ENCODE measurements at regions not wholly inside any gene's neighbourhood (a gene's known extent, or its start where the extent isn't known, plus 50 kb on each side); places are given as distances from the start of the nearest gene placed in this dataset.

DNA sequence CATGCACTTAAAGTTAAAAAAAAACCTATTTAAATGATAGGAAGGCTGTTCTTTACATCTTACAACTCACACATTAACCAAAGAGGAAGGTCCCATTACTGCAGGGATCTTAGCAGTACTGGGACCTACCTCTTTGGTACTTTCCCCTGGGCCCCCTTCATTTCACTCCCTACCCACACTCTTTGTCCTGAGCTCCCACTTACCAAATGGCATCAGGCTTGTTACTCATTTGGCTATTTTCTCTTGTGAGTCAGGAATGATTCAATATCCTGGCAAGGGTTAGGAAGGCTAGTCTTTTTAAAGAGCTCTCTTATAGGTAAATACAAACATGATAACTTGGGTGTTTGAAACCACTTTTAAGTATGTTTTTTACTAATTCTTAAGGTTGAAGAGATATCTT lies 117.4 kb upstream of the ELL2 start (continued):
- no peak for TF ChIP-seq ZNF18 (tag by site-specific recombination; IDR thresholded peaks at IDR 0.05)
- no peak for TF ChIP-seq ZFP41 (tag by site-specific recombination; IDR thresholded peaks at IDR 0.05; ENCODE audit: borderline replicate concordance)
- TF ChIP-seq ZNF660 (tag by site-specific recombination; IDR thresholded peaks at IDR 0.05), result peak; percentile 64
- TF ChIP-seq ZNF423 (tag by site-specific recombination; IDR thresholded peaks at IDR 0.05), result no peak
- TF ChIP-seq ZNF654 (tag by site-specific recombination; IDR thresholded peaks at IDR 0.05; ENCODE audit: low read depth), result no peak
- TF ChIP-seq SCRT1 (tag by site-specific recombination; IDR thresholded peaks at IDR 0.05; ENCODE audit: borderline replicate concordance), result no peak
- TF ChIP-seq ZFP3 (tag by site-specific recombination; IDR thresholded peaks at IDR 0.05; ENCODE audit: low read depth), result no peak
- TF ChIP-seq ZFHX2 (tag by site-specific recombination; conservative IDR thresholded peaks at IDR 0.05), result peak; percentile 68
- peak; percentile 93 for TF ChIP-seq ZNF184 (tag by site-specific recombination; IDR thresholded peaks at IDR 0.05)
- TF ChIP-seq ZNF558 (tag by site-specific recombination; IDR thresholded peaks at IDR 0.05), result no peak
- no peak for TF ChIP-seq ZSCAN23 (tag by site-specific recombination; IDR thresholded peaks at IDR 0.05)
- no peak for TF ChIP-seq BCL11A (tag by site-specific recombination; IDR thresholded peaks at IDR 0.05; ENCODE audit: low read depth)
- TF ChIP-seq ZNF398 (tag by site-specific recombination; IDR thresholded peaks at IDR 0.05), result peak; percentile 58; the same call in 1 of the 2 replicates
- no peak for TF ChIP-seq SETDB1 (IDR thresholded peaks at IDR 0.05; ENCODE audit: insufficient read length, low read length)

GRCh38 chr5:96076451-96076850 lies 114.8 kb upstream of the ELL2 start:
- Histone ChIP-seq H3K4me3 (ENCODE audit: low read depth, low read length) (no peak overlapping the region), H3K9me3 (ENCODE audit: control insufficient read depth, insufficient read depth, low read depth, low read length) (no peaks in the 10 kb centered on the region), H3K4me1 (ENCODE audit: control insufficient read depth, insufficient read depth, low read length) (no peaks in the 10 kb centered on the region), H3K36me3 (ENCODE audit: control insufficient read depth in 2 of 2, insufficient read depth in 1 of 2, low read length in 2 of 2) (no peaks in the 10 kb centered on the region), H3K27ac (ENCODE audit: extremely low read depth, low read depth, low read length) (no peak overlapping the region)
- ChIA-PET CTCF (no interaction called here), POLR2A (no interaction called here)
- TF ChIP-seq BCL6B (tag by site-specific recombination; IDR thresholded peaks at IDR 0.05), result no peak

- Histone ChIP-seq H3K9me3 (ENCODE audit: control insufficient read depth, insufficient read depth, low read depth, low read length) (no peaks in the 10 kb centered on the region), H3K4me3 (ENCODE audit: low read depth, low read length) (no peak overlapping the region), H3K27ac (ENCODE audit: extremely low read depth, low read depth, low read length) (no peak overlapping the region), H3K36me3 (ENCODE audit: control insufficient read depth in 2 of 2, insufficient read depth in 1 of 2, low read length in 2 of 2) (no peaks in the 10 kb centered on the region), H3K4me1 (ENCODE audit: control insufficient read depth, insufficient read depth, low read length) (no peaks in the 10 kb centered on the region)
- TF ChIP-seq SETDB1 (IDR thresholded peaks at IDR 0.05; ENCODE audit: insufficient read length, low read length) (peak; percentile 21), TRIM28 (IDR thresholded peaks at IDR 0.05; ENCODE audit: borderline replicate concordance, low read length) (0 out of 2 replicates have a peak, but pooled peaks have one; percentile 13), ZNF610 (tag by site-specific recombination; IDR thresholded peaks at IDR 0.05; ENCODE audit: borderline replicate concordance) (no peak), ZNF585B (tag by site-specific recombination; IDR thresholded peaks at IDR 0.05) (no peak)
- TF ChIP-seq, protein P1, sequence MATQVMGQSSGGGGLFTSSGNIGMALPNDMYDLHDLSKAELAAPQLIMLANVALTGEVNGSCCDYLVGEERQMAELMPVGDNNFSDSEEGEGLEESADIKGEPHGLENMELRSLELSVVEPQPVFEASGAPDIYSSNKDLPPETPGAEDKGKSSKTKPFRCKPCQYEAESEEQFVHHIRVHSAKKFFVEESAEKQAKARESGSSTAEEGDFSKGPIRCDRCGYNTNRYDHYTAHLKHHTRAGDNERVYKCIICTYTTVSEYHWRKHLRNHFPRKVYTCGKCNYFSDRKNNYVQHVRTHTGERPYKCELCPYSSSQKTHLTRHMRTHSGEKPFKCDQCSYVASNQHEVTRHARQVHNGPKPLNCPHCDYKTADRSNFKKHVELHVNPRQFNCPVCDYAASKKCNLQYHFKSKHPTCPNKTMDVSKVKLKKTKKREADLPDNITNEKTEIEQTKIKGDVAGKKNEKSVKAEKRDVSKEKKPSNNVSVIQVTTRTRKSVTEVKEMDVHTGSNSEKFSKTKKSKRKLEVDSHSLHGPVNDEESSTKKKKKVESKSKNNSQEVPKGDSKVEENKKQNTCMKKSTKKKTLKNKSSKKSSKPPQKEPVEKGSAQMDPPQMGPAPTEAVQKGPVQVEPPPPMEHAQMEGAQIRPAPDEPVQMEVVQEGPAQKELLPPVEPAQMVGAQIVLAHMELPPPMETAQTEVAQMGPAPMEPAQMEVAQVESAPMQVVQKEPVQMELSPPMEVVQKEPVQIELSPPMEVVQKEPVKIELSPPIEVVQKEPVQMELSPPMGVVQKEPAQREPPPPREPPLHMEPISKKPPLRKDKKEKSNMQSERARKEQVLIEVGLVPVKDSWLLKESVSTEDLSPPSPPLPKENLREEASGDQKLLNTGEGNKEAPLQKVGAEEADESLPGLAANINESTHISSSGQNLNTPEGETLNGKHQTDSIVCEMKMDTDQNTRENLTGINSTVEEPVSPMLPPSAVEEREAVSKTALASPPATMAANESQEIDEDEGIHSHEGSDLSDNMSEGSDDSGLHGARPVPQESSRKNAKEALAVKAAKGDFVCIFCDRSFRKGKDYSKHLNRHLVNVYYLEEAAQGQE (tag by site-specific recombination; IDR thresholded peaks at IDR 0.05), result no peak
- ChIA-PET CTCF (no interaction called here), POLR2A (no interaction called here)
Measured at GRCh38 chr5:96075579-96076289, 114.1 kb upstream of the ELL2 start.
